HEK293 (cell line): ENCODE measurements at regions not wholly inside any gene's neighbourhood (a gene's known extent, or its start where the extent isn't known, plus 50 kb on each side); places are given as distances from the start of the nearest gene placed in this dataset.

Source experiments
- CTCF ChIA-PET: fragments of 350-600 bp; formaldehyde crosslinking; extraction: SDS; loops from one replicate; lab custom pipeline; 2021; ENCODE audit warnings: antibody characterized with exemption; lab: Yijun Ruan, JAX
- POLR2A ChIA-PET: fragments of 300-600 bp; formaldehyde crosslinking; extraction: SDS; loops from one replicate; lab custom pipeline; 2020; ENCODE audit warnings: antibody characterized with exemption, inconsistent platforms; lab: Yijun Ruan, JAX
- H3K27ac ChIP-seq: fragments of 200-500 bp; sonication (Bioruptor generic); 2 replicates; pipeline ENCODE4 v1.5.1; 2014; ENCODE audit warnings: low read depth, low read length, control low read depth, inconsistent platforms; ENCODE audit errors: extremely low read depth
- H3K36me3 ChIP-seq, 2 experiments: fragments of 200-500 bp in 1 of 2; sonication (Bioruptor generic) in 1 of 2; 1 replicate in 1 of 2; 2 replicates in 1 of 2; pipeline ENCODE4 v1.5.1; 2014 to 2017; ENCODE audit warnings: inconsistent platforms in 2 of 2, low read length in 2 of 2; ENCODE audit not compliant: control insufficient read depth in 2 of 2, insufficient read depth in 1 of 2
- H3K4me1 ChIP-seq: fragments of 200-500 bp; sonication (Bioruptor generic); 2 replicates; pipeline ENCODE4 v1.5.1; 2014; ENCODE audit warnings: mild to moderate bottlenecking, low read length, inconsistent platforms; ENCODE audit not compliant: control insufficient read depth, insufficient read depth
- H3K4me3 ChIP-seq: 2 replicates; pipeline ENCODE4 v1.5.1; 2011; ENCODE audit warnings: low read depth, mild to moderate bottlenecking, control low read depth, low read length, moderate library complexity
- H3K9me3 ChIP-seq: fragments of 200-500 bp; sonication (Bioruptor generic); 2 replicates; pipeline ENCODE4 v1.5.1; 2014; ENCODE audit warnings: low read depth, low read length, inconsistent platforms; ENCODE audit not compliant: control insufficient read depth, insufficient read depth
- GLI2 ChIP-seq: fragments of 450-650 bp; formaldehyde crosslinking; IDR thresholded peaks from 2 replicates; pipeline ENCODE4; 2017; ENCODE audit warnings: missing biosample characterization, missing genetic modification characterization, low read depth, borderline replicate concordance
- MEIS1 ChIP-seq: sonication (generic); formaldehyde crosslinking; IDR thresholded peaks from 2 replicates; pipeline ENCODE4 v1.8.1; 2022; ENCODE audit warnings: missing genetic modification reagents, mild to moderate bottlenecking, borderline replicate concordance
- MYNN ChIP-seq: fragments of 450-650 bp; formaldehyde crosslinking; IDR thresholded peaks from 2 replicates; pipeline ENCODE4 v1.5.1; 2016; ENCODE audit warnings: missing biosample characterization, missing genetic modification characterization, borderline replicate concordance
- PRDM1 ChIP-seq: fragments of 450-650 bp; formaldehyde crosslinking; IDR thresholded peaks from 2 replicates; pipeline ENCODE4; 2016; ENCODE audit warnings: missing biosample characterization, missing genetic modification characterization
- SP7 ChIP-seq: fragments of 450-650 bp; formaldehyde crosslinking; IDR thresholded peaks from 2 replicates; pipeline ENCODE4 v1.5.1; 2016; ENCODE audit warnings: missing biosample characterization, missing genetic modification characterization
- TCF7L2 ChIP-seq: IDR thresholded peaks from 2 replicates; pipeline ENCODE4 v1.6.1; 2011; ENCODE audit warnings: low read depth, mild to moderate bottlenecking, inconsistent platforms, low read length, moderate library complexity, borderline replicate concordance
- TRIM28 ChIP-seq: IDR thresholded peaks from 2 replicates; pipeline ENCODE4 v1.6.1; 2011; ENCODE audit warnings: low read length, control low read depth, borderline replicate concordance
- ZBTB10 ChIP-seq: fragments of 450-650 bp; formaldehyde crosslinking; IDR thresholded peaks from 2 replicates; pipeline ENCODE4 v1.5.1; 2016; ENCODE audit warnings: missing biosample characterization, missing genetic modification characterization
- ZBTB48 ChIP-seq: fragments of 450-650 bp; formaldehyde crosslinking; IDR thresholded peaks from 2 replicates; pipeline ENCODE4 v1.5.1; 2016; ENCODE audit warnings: missing biosample characterization, missing genetic modification characterization
- ZNF121 ChIP-seq: fragments of 450-650 bp; formaldehyde crosslinking; IDR thresholded peaks from 2 replicates; pipeline ENCODE4 v1.5.1; 2016; ENCODE audit warnings: missing biosample characterization, missing genetic modification characterization
- ZNF174 ChIP-seq: fragments of 450-650 bp; formaldehyde crosslinking; IDR thresholded peaks from 2 replicates; pipeline ENCODE4 v1.5.0; 2017; ENCODE audit warnings: missing biosample characterization, mild to moderate bottlenecking, missing genetic modification characterization
- ZNF302 ChIP-seq: fragments of 450-650 bp; formaldehyde crosslinking; IDR thresholded peaks from 2 replicates; pipeline ENCODE4 v1.5.1; 2016; ENCODE audit warnings: missing biosample characterization, missing genetic modification characterization, low read depth
- ZNF473 ChIP-seq: fragments of 450-650 bp; formaldehyde crosslinking; IDR thresholded peaks from 2 replicates; pipeline ENCODE4 v1.5.1; 2017; ENCODE audit warnings: missing biosample characterization, missing genetic modification characterization
- ZNF510 ChIP-seq: fragments of 450-650 bp; formaldehyde crosslinking; IDR thresholded peaks from 2 replicates; pipeline ENCODE4 v1.5.1; 2018; ENCODE audit warnings: mild to moderate bottlenecking, missing genetic modification characterization, missing biosample characterization; ENCODE audit not compliant: insufficient replicate concordance
- ZNF560 ChIP-seq: fragments of 450-650 bp; formaldehyde crosslinking; IDR thresholded peaks from 2 replicates; pipeline ENCODE4 v1.5.1; 2017; ENCODE audit warnings: missing biosample characterization, missing genetic modification characterization, borderline replicate concordance
- ZNF561 ChIP-seq: fragments of 450-650 bp; IDR thresholded peaks from 2 replicates; pipeline ENCODE4 v1.5.1; 2018; ENCODE audit warnings: missing biosample characterization, missing genetic modification characterization, borderline replicate concordance
- ZSCAN16 ChIP-seq: fragments of 450-650 bp; formaldehyde crosslinking; IDR thresholded peaks from 2 replicates; pipeline ENCODE4 v1.5.1; 2016; ENCODE audit warnings: missing biosample characterization, missing genetic modification characterization
- ZSCAN30 ChIP-seq: fragments of 450-650 bp; IDR thresholded peaks from 2 replicates; pipeline ENCODE4 v1.5.1; 2018; ENCODE audit warnings: missing biosample characterization, mild to moderate bottlenecking, missing genetic modification characterization, moderate library complexity
- TF ChIP-seq, protein P1 (sequence below): fragments of 450-650 bp; formaldehyde crosslinking; IDR thresholded peaks from 2 replicates; pipeline ENCODE4 v1.5.1; 2016; ENCODE audit warnings: missing biosample characterization, missing genetic modification characterization

DNA sequence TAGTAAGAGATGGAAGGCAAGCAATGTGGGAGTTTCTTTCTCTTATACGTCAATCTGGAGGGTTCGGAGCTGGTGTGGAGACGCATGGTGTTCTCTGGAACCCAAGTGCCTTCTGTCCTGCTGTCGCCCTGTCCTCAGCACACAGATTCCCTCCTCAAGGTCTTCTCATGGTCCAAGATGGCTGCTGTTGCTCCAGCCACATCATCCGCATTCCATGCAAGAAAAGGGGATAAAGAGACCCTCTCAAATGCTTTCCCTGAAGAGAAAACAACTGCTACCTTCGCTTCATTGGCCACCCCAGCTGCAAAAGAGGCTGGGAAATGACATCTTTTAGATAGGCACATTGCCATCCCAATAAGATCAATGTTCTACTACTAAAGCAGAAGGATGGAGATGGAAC is 151.2 kb downstream of the ANKRD60 start:
- no peaks in the 10 kb centered on the region for H3K36me3 ChIP-seq
- POLR2A ChIA-PET, result no interaction called here
- CTCF ChIA-PET, result interaction anchor here (0.6 kb wide), 1 partner anchor 455 kb away, joined by 4 read pairs; no protein-coding TSS in a partner anchor
- TF ChIP-seq ZBTB48 (no peak), TRIM28 (no peak), SP7 (no peak), ZNF560 (tag by site-specific recombination) (no peak), ZNF561 (tag by site-specific recombination) (no peak), ZNF174 (no peak), ZNF121 (no peak), ZNF510 (tag by site-specific recombination) (no peak), ZNF473 (tag by site-specific recombination) (no peak), MYNN (tag by site-specific recombination) (no peak), GLI2 (tag by site-specific recombination) (no peak), TCF7L2 (no peak), ZNF302 (tag by site-specific recombination) (no peak), ZBTB10 (tag by site-specific recombination) (no peak), ZSCAN30 (tag by site-specific recombination) (no peak), PRDM1 (tag by site-specific recombination) (no peak), MEIS1 (CRISPR knock-in tag) (no peak), ZSCAN16 (tag by site-specific recombination) (no peak)
- TF ChIP-seq, protein P1, sequence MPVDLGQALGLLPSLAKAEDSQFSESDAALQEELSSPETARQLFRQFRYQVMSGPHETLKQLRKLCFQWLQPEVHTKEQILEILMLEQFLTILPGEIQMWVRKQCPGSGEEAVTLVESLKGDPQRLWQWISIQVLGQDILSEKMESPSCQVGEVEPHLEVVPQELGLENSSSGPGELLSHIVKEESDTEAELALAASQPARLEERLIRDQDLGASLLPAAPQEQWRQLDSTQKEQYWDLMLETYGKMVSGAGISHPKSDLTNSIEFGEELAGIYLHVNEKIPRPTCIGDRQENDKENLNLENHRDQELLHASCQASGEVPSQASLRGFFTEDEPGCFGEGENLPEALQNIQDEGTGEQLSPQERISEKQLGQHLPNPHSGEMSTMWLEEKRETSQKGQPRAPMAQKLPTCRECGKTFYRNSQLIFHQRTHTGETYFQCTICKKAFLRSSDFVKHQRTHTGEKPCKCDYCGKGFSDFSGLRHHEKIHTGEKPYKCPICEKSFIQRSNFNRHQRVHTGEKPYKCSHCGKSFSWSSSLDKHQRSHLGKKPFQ, result no peak
- no peak overlapping the region for H3K4me3 ChIP-seq
- no peaks in the 10 kb centered on the region for H3K4me1 ChIP-seq
- H3K27ac ChIP-seq, result no peak overlapping the region
- no peaks in the 10 kb centered on the region for H3K9me3 ChIP-seq

- TF ChIP-seq ZNF560 (tag by site-specific recombination), result no peak
- H3K4me3 ChIP-seq, result no peak overlapping the region
- H3K27ac ChIP-seq, result no peak overlapping the region
- no peaks in the 10 kb centered on the region for H3K36me3 ChIP-seq
- H3K4me1 ChIP-seq, result no peaks in the 10 kb centered on the region
- ChIA-PET CTCF (interaction anchor here (0.6 to 1.4 kb wide), 2 partner anchors 11 to 494 kb away, joined by 3 to 5 read pairs; no protein-coding TSS in a partner anchor), POLR2A (interaction anchor here (1.1 kb wide), 1 partner anchor 276 kb away, joined by 3 read pairs; no protein-coding TSS in a partner anchor)
- H3K9me3 ChIP-seq, result no peaks in the 10 kb centered on the region
These were observed 152.0 kb downstream of the ANKRD60 start for GRCh38 chr20:58076405-58076804.
